Activated CD8-positive, alpha-beta memory T cell treated with anti-CD3 and anti-CD28 coated beads, Interleukin-2, amount 10 ng/mL, durations not matched to agents 7 days and 5 days (primary cell): ENCODE measurements at regions not wholly inside any gene's neighbourhood (a gene's known extent, or its start where the extent isn't known, plus 50 kb on each side); places are given as distances from the start of the nearest gene placed in this dataset.
"Not testable (repeated sequence)": the region's sequence is repeated elsewhere in the genome, so short reads cannot be mapped to it uniquely, and the experiment has no call there.

Experiments
- ATAC-seq: fragments of 150-1000 bp; cut with Tn5 transposase; one replicate; pipeline ENCODE4 v1.10.0; 2021; ENCODE audit warnings: moderate library complexity
- CTCF ChIA-PET: fragments of 350-600 bp; sonication (Branson Sonifier 250); formaldehyde crosslinking; loops from one replicate; lab custom pipeline; 2021; ENCODE audit warnings: antibody characterized with exemption; lab: Charles Lee
- DNase-seq: peaks from one replicate; pipeline ENCODE4 v3.0.0-alpha.2; 2020
- H3K27ac Mint-ChIP-seq: one replicate; pipeline ENCODE4 v1.8.0; 2021; ENCODE audit warnings: mild to moderate bottlenecking, mixed read lengths
- H3K27me3 Mint-ChIP-seq: one replicate; pipeline ENCODE4 v1.8.0; 2021; ENCODE audit warnings: mixed read lengths
- H3K36me3 Mint-ChIP-seq: one replicate; pipeline ENCODE4 v1.8.0; 2021; ENCODE audit warnings: mild to moderate bottlenecking, mixed read lengths
- H3K4me1 Mint-ChIP-seq: one replicate; pipeline ENCODE4 v1.8.0; 2021; ENCODE audit warnings: mixed read lengths
- H3K4me3 Mint-ChIP-seq: one replicate; pipeline ENCODE4 v1.8.0; 2021; ENCODE audit warnings: mild to moderate bottlenecking, moderate library complexity, mixed read lengths
- H3K9me3 Mint-ChIP-seq: one replicate; pipeline ENCODE4 v1.8.0; 2022; ENCODE audit warnings: low read depth, mixed read lengths

DNA sequence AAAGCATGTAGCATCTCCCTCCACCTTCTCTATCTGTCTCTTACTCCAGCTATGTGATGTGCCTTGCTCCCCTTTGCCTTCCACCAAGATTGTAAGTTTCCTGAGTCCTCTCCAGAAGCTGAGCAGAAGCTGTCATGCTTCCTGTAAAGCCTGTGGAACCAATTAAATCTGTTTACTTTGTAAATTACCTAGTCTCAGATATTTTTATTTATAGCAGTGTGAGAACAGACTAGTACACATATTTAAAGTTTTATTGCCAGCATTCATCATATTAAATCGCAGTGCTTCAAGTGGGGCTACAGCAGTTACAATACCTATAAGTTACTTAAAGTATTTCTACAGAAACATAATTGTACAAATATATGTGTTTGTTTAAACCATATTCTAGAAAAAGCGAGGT, 973.1 kb downstream of the SLC16A7 start:
- CTCF ChIA-PET: no interaction called here
- Mint-ChIP-seq H3K9me3 (peaks cover 9% of the 10 kb centered on the region), H3K27ac (no peak overlapping the region), H3K4me3 (no peak overlapping the region), H3K36me3 (no peaks in the 10 kb centered on the region), H3K4me1 (no peaks in the 10 kb centered on the region), H3K27me3 (no peaks in the 10 kb centered on the region)
- no peak for DNase-seq
- no peak for ATAC-seq

DNA sequence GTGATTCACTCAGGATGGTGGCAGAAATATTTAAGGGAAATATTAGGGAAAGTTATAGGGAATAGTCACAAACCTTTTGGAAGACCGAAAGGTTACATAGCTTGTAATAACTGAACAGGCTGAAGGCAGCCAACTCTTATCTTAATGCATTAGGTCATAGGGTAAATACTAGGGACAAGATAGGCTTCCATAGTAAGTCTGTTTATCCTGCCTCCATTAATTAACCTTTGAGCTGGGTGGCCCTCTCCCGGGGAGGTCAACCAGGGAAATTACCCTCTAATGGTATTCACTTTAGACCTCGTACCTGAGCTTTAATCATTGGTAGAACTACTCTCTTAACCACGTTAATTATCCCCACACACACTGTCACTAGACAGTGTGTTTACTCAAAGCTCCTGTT, 981.8 kb downstream of the SLC16A7 start:
- no peak overlapping the region for H3K27ac Mint-ChIP-seq
- H3K4me1 Mint-ChIP-seq: no peaks in the 10 kb centered on the region
- ATAC-seq: no peak
- CTCF ChIA-PET: no interaction called here
- H3K4me3 Mint-ChIP-seq: no peak overlapping the region
- DNase-seq: no peak
- peaks cover 4% of the 10 kb centered on the region for H3K9me3 Mint-ChIP-seq
- H3K27me3 Mint-ChIP-seq: no peaks in the 10 kb centered on the region
- H3K36me3 Mint-ChIP-seq: no peaks in the 10 kb centered on the region

DNA sequence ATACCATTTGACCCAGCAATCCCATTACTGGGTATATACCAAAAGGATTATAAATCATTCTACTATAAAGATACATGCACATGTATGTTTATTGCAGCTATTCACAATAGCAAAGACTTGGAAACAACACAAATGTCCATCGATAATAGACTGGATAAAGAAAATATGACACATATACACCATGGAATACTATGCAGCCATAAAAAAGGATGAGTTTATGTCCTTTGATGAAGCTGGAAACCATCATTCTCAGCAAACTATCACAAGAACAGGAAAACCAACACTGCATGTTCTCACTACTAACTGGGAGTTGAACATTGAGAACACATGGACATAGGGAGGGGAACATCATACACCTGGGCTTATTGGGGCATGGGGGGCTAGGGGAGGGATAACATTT, 991.8 kb downstream of the SLC16A7 start:
- H3K9me3 Mint-ChIP-seq, ATAC-seq: not testable (repeated sequence)

DNA sequence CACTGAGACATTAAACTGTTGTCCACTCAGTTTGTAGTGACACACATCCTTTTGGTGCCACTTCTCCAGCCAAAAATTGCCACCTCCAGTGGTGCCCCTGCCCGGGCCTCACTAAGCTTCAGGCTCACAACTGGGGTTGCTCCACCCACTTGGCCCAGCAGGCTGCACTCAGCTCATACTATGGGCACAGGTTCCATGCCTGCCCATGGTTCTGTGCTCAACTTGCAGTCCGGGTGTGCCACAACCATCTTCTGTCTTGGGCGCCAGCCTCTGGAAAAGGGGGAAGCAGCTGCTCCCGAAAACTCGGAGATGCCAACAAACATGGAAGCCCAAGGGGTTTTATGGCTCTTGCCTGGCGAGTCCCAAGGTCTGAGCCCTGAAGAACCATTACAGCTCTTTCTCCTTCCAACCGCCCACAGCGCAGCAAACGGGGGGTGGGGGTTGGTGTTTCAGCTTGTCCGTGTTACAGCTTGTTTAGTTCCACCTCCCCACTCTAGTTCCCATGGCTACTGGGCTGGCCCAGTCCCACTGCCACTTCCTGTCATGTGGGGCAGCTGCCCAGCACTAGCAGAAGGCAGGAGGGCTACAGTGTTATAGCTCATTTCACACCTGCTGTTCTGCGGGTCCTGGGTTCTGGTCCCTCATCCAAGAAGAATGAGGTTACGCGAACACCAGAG, 998.3 kb downstream of the SLC16A7 start:
- no peak for DNase-seq
- Mint-ChIP-seq H3K36me3 (no peaks in the 10 kb centered on the region), H3K9me3 (peaks cover 3% of the 10 kb centered on the region), H3K4me1 (no peaks in the 10 kb centered on the region), H3K4me3 (no peak overlapping the region), H3K27ac (no peak overlapping the region), H3K27me3 (no peaks in the 10 kb centered on the region)
- CTCF ChIA-PET: no interaction called here
- ATAC-seq: no peak

More for the DNA sequence above, 991.8 kb downstream of the SLC16A7 start:
- H3K27ac Mint-ChIP-seq, H3K27me3 Mint-ChIP-seq, CTCF ChIA-PET, DNase-seq, H3K4me3 Mint-ChIP-seq, H3K4me1 Mint-ChIP-seq, H3K36me3 Mint-ChIP-seq: not testable (repeated sequence)

DNA sequence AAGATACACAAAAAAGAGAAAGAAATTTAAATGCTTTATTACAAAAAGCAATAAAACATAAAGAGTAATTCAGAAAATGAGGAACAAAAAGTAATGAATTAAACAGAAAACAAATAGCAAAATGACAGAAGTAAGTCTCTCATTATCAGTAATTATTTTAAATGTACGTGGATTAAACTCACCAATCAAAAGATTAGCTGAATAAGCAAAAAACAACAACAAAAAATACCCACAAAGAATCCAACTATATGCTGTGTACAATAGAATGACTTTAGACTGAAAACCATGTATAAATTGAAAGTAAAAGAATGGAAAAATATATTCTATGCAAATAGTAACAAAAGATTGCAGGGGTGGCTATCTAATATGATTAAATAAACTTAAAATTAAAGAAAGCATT, 1006.8 kb downstream of the SLC16A7 start:
- DNase-seq (no peak), ATAC-seq (no peak)
- peaks cover 3% of the 10 kb centered on the region for H3K9me3 Mint-ChIP-seq
- H3K4me1 Mint-ChIP-seq: no peaks in the 10 kb centered on the region
- no peak overlapping the region for H3K4me3 Mint-ChIP-seq
- no peak overlapping the region for H3K27ac Mint-ChIP-seq
- no peaks in the 10 kb centered on the region for H3K36me3 Mint-ChIP-seq
- H3K27me3 Mint-ChIP-seq: no peaks in the 10 kb centered on the region
- CTCF ChIA-PET: no interaction called here

DNA sequence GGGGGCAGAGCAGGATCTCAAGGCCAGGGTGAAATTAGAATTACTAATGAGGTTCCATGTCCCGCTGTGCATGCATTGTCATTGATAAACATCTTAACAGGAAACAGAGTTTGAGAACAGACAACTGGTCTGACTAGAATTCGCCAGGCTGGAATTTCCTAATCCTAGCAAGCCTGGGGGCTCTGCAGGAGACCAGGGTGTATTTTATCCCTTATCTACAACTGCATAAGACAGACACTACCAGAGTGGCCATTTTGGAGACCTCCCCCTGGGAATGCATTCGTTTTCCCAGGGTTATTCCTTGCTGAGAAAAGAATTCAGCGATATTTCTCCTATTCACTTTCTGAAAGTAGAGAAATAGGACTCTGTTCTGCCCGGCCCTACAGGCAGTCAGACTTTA, 1007.6 kb downstream of the SLC16A7 start:
- not testable (repeated sequence) for H3K36me3 Mint-ChIP-seq

DNA sequence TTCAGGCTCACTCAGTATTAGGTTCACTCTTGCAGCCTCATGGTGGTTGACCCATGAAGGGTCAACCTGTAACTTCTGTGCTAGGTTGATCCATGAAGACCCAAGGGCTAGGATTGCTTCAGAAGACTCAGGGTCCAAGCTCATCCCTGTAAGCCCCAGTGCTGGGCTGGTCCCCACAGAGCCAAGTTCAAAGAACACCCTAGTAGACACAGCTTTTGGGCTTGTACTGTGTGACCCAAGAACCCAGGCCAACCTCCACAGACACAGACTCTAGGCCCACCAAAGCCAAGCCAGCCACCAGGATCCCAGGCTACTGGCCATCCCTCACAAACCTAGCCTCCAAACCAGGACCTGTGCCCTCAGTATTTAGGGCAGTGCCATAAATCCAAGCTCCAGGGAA, 1020.6 kb downstream of the SLC16A7 start:
- H3K4me1 Mint-ChIP-seq: no peaks in the 10 kb centered on the region
- peaks cover 13% of the 10 kb centered on the region for H3K9me3 Mint-ChIP-seq
- ATAC-seq: no peak
- no peak for DNase-seq
- no peak overlapping the region for H3K4me3 Mint-ChIP-seq
- H3K27me3 Mint-ChIP-seq: no peaks in the 10 kb centered on the region
- H3K27ac Mint-ChIP-seq: no peak overlapping the region
- no peaks in the 10 kb centered on the region for H3K36me3 Mint-ChIP-seq
- CTCF ChIA-PET: no interaction called here

More for the DNA sequence above, 1007.6 kb downstream of the SLC16A7 start:
- H3K9me3 Mint-ChIP-seq, CTCF ChIA-PET, H3K4me3 Mint-ChIP-seq, H3K4me1 Mint-ChIP-seq, H3K27me3 Mint-ChIP-seq, DNase-seq, ATAC-seq, H3K27ac Mint-ChIP-seq: not testable (repeated sequence)

DNA sequence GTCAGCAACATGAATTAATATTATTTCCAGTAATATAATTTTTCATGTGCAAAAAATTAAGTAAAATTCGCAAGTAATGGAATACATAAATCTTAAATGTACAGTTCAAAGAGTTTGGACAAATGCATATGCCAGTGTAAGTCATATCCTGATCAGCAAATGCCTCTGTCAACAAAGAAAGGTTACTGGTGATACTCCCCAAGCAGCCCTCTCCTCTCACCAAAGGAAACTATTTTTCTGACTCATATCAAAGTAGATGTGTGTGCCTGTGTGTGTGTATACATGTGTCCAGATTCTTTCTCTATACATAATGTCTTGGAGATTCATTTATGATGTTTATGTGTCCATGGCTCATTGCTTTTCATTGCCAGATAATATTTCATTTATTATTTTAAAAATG, 1035.0 kb downstream of the SLC16A7 start:
- Mint-ChIP-seq H3K27me3 (no peaks in the 10 kb centered on the region), H3K27ac (no peak overlapping the region), H3K9me3 (peaks cover 8% of the 10 kb centered on the region), H3K36me3 (no peaks in the 10 kb centered on the region), H3K4me1 (no peaks in the 10 kb centered on the region), H3K4me3 (no peak overlapping the region)
- DNase-seq (no peak), ATAC-seq (no peak)
- CTCF ChIA-PET: no interaction called here

DNA sequence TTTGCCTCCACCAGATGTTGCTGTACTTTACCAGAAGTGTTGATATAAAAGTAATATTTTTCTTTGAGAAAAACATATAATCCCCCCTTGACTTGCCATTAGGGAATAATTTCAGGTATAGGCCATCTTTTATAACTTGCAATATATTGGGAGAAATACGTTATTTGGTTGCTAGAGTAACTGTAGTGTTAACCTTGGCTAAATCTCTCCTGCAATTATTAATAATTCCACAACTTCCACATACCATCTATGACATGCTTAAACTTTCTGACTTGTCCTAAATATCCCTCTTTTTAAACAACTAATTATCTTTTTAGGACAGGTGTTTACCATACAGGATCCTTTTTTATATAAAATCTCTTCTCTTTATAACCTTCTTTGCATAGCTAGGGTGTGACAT, 1048.2 kb downstream of the SLC16A7 start:
- Mint-ChIP-seq H3K9me3 (peaks cover 18% of the 10 kb centered on the region), H3K4me1 (no peaks in the 10 kb centered on the region), H3K27ac (no peak overlapping the region), H3K36me3 (no peaks in the 10 kb centered on the region), H3K27me3 (no peaks in the 10 kb centered on the region), H3K4me3 (no peak overlapping the region)
- ATAC-seq (no peak), DNase-seq (no peak)
- CTCF ChIA-PET: no interaction called here

DNA sequence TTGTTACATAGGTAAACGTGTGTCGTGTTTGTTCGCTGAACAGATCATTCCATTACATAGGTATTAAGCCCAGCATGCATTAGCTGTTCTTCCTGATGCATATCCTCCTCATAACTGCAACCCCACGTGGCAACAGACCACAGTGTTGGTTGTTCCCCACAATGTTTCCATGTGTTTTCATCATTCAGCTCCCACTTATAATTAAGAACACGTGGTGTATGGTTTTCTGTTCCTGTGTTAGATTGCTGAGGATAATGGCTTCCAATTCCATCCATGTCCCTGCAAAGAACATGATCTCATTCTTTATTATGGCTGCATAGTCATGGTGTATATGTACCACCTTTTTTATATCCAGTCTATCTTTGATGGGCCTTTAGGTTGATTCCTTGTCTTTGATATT, 1071.1 kb downstream of the SLC16A7 start:
- DNase-seq (no peak), ATAC-seq (no peak)
- Mint-ChIP-seq H3K4me1 (no peaks in the 10 kb centered on the region), H3K27ac (no peak overlapping the region), H3K4me3 (no peak overlapping the region), H3K27me3 (no peaks in the 10 kb centered on the region), H3K36me3 (no peaks in the 10 kb centered on the region), H3K9me3 (peaks cover 11% of the 10 kb centered on the region)
- CTCF ChIA-PET: interaction anchor here (0.6 to 0.7 kb wide), 2 partner anchors 14 to 39 kb away, joined by 3 read pairs; no protein-coding TSS in a partner anchor

DNA sequence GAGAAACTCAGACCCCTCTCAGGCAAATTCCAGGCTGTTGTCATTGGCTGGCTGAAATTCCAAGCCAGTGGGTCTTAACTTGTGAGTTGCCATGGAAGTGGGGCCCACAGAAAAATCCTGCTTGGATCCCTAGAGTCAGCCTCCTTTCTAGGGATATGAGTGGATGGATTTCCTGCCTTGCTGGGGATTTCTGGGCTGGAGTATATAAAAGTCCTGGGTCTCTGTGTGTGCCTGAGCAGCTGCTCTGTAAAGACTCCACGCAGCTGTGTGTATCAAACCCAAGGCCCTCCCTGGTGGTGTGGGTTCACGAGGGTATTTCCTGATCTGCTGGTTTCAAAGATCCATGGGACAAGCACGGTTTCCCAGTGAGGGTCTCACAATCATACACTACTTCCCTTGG, 1077.1 kb downstream of the SLC16A7 start:
- no peak overlapping the region for H3K27ac Mint-ChIP-seq
- H3K27me3 Mint-ChIP-seq: no peaks in the 10 kb centered on the region
- no peak for ATAC-seq
- H3K4me3 Mint-ChIP-seq: no peak overlapping the region
- peaks cover 12% of the 10 kb centered on the region for H3K9me3 Mint-ChIP-seq
- no peaks in the 10 kb centered on the region for H3K36me3 Mint-ChIP-seq
- CTCF ChIA-PET: no interaction called here
- H3K4me1 Mint-ChIP-seq: no peaks in the 10 kb centered on the region
- DNase-seq: no peak

DNA sequence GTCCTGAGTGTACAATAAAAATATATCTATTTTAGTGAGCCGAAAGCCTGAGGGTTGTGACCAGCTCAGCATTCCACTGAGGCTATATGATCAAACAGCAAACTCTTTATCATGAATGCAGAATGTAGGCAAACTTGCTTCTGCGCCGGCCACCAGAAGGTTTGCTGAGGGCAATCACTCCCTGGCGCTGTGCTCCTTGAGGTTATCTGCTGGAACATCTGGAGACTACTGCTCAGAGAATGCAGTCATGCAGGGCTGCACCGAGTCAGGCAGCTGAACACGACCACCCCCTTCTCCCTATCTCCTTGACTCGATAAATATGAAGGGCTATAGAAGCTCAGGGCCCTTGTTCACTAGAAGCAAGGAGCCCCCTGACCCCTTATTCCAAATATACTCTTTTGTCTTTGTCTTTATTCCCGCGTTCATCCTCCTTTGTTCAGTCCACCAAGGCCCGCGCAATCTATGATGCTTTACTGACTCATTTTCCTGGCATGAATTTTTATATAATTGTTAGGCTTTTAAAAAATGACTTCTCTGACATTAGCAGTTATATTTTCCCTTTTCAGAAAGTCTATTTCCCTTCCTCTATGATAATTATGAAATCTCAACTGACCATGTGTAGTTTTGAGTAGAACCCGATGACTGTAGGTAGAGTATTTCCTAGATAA, 1089.3 kb downstream of the SLC16A7 start:
- Mint-ChIP-seq H3K4me3 (no peak overlapping the region), H3K4me1 (no peaks in the 10 kb centered on the region), H3K36me3 (no peaks in the 10 kb centered on the region), H3K27me3 (no peaks in the 10 kb centered on the region), H3K9me3 (peaks cover 5% of the 10 kb centered on the region), H3K27ac (no peak overlapping the region)
- DNase-seq (no peak), ATAC-seq (no peak)
- CTCF ChIA-PET: no interaction called here

DNA sequence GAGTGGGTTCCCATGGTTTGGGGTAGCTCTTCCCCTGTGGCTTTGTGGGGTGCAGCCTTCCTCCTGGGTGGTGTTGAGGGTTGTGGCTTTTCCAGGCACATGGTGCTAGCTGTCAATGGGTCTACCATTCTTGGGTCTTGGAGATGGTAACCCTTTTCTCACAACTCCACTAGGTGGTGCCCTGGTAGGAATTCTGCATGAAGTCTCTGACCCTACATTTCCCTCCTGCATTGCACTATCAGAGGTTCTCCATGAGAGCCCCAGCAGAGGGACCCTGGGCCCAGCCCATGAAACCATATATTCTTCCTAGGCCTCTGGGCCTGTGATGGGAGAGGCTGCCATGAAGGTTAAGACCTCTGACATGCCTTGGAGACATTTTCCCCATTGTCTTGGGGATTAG, 1093.3 kb downstream of the SLC16A7 start:
- peaks cover 3% of the 10 kb centered on the region for H3K9me3 Mint-ChIP-seq
- no peak for DNase-seq
- no peaks in the 10 kb centered on the region for H3K4me1 Mint-ChIP-seq
- no peak overlapping the region for H3K4me3 Mint-ChIP-seq
- CTCF ChIA-PET: no interaction called here
- H3K27me3 Mint-ChIP-seq: no peaks in the 10 kb centered on the region
- H3K27ac Mint-ChIP-seq: no peak overlapping the region
- no peak for ATAC-seq
- no peaks in the 10 kb centered on the region for H3K36me3 Mint-ChIP-seq

DNA sequence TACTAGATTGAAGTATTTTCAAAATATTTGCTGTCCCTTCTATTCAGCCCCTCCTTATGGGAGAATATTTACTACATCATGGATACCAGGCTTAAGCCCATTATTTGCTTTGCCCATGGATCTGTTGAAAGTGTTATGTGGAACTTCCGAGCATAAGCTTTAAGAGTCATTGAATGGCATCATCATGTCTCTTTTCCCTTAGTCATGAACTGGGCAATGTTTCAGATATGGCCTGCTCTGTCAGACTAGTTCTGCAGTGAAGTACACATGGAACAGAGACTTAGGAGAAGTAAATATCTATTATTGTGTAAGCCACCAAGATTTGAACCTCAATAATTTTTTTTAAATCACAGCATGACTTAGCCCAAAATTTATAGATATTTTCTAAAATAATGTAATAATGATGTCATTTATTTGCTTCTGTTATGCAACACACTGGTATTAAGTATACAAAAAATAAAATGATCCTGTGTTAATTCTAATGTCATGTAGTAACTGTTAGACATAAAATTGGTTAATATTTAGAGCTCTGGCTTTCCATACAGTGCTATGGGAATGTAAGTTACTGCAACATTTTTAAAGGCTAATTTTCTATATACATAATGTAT, 1097.3 kb downstream of the SLC16A7 start:
- no peaks in the 10 kb centered on the region for H3K9me3 Mint-ChIP-seq
- no peaks in the 10 kb centered on the region for H3K27me3 Mint-ChIP-seq
- ATAC-seq (no peak), DNase-seq (no peak)
- no peak overlapping the region for H3K27ac Mint-ChIP-seq
- CTCF ChIA-PET: no interaction called here
- H3K36me3 Mint-ChIP-seq: no peaks in the 10 kb centered on the region
- H3K4me1 Mint-ChIP-seq: no peaks in the 10 kb centered on the region
- no peak overlapping the region for H3K4me3 Mint-ChIP-seq
